Omental fat pad (tissue), 3 donors: ENCODE measurements at regions not wholly inside any gene's neighbourhood (a gene's known extent, or its start where the extent isn't known, plus 50 kb on each side); places are given as distances from the start of the nearest gene placed in this dataset.

Source experiments
- ATAC-seq: fragments of 150-250 bp; one replicate; pipeline ENCODE4 v1.9.1; 2016; ENCODE audit warnings: mild to moderate bottlenecking, moderate library complexity; ENCODE audit not compliant: low FRiP score
- DNase-seq: peaks from one replicate; pipeline ENCODE4 v3.0.0-alpha.2; 2019; ENCODE audit warnings: low spot score
- TF ChIP-seq, protein P1 (sequence below), 3 donors: fragments of 450-650 bp; IDR thresholded peaks; one replicate each; pipeline ENCODE4 v1.5.1; 2016 to 2017; ENCODE audit warnings: antibody characterized with exemption in 3 of 3, mild to moderate bottlenecking in 3 of 3, moderate library complexity in 2 of 3

DNA sequence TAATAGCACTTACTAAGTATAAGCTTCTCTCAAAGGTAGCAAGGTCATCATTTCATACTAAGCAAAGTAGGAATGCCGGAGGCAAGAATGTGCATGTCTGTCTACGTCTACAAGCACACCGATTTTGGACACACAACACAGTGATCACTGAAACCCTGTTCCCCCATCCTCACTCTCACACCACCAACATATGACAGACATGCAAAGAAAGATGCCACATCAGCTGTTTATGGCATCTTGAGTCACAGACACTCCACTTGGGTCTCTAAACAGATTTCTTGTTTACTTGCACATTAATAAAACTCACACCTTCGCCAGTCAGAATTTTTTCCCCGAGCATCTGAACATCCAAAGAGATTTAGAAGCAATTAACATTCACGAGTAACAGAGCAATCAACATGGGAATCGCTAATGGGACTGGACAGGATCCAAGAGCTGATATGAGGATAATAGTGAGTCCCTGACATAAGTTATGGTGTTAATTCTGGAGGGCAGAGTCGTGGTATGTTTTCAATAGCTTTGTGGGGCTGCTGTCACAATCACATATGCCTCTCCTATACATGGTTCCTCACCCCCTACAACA is 324.1 kb downstream of the DHX15 start:
- DNase-seq: no peak
- TF ChIP-seq, protein P1, sequence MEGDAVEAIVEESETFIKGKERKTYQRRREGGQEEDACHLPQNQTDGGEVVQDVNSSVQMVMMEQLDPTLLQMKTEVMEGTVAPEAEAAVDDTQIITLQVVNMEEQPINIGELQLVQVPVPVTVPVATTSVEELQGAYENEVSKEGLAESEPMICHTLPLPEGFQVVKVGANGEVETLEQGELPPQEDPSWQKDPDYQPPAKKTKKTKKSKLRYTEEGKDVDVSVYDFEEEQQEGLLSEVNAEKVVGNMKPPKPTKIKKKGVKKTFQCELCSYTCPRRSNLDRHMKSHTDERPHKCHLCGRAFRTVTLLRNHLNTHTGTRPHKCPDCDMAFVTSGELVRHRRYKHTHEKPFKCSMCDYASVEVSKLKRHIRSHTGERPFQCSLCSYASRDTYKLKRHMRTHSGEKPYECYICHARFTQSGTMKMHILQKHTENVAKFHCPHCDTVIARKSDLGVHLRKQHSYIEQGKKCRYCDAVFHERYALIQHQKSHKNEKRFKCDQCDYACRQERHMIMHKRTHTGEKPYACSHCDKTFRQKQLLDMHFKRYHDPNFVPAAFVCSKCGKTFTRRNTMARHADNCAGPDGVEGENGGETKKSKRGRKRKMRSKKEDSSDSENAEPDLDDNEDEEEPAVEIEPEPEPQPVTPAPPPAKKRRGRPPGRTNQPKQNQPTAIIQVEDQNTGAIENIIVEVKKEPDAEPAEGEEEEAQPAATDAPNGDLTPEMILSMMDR (IDR thresholded peaks at IDR 0.05): no peak
- ATAC-seq: no peak

DNA sequence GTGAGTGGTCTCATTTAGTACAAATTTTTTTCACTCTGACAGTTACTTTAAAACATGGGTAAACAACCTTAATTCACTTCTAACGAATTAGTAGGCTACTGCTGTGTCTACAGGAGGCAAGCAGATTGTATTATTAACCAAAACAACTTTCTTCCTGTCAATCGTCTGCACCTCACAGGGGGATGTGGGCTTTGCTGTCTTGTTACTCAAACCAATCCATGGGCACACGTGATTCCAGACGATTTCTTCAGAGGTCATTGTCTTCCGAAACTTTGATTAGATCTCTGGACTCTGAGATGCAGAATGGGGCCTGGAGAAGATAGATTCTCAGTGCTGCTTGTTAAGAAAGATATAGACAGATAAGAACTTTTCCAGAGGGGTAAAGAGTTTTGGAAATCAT is 327.8 kb downstream of the DHX15 start:
- ATAC-seq (no peak), DNase-seq (no peak)
- TF ChIP-seq, protein P1 (IDR thresholded peaks at IDR 0.05): no peak

DNA sequence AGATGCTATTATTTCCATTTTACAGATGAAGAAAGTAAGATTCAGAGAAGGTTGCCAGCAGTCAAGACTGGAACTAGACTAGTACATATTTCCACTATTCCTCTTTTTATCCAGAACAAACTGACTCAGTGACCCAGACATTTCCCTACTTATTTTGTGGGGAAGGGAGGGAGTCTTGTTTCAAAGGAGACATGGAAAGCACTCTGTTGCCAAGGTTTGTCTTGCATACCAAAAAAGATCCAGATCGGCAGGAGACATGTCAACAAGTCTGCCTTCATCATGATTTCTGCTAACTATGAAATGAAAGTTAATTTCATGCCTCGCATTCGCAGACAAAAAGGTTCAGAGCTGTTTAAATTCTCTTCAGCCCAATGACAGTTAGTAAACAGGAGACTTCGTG is 328.3 kb downstream of the DHX15 start:
- DNase-seq (no peak), ATAC-seq (no peak)
- TF ChIP-seq, protein P1 (IDR thresholded peaks at IDR 0.05): no peak

DNA sequence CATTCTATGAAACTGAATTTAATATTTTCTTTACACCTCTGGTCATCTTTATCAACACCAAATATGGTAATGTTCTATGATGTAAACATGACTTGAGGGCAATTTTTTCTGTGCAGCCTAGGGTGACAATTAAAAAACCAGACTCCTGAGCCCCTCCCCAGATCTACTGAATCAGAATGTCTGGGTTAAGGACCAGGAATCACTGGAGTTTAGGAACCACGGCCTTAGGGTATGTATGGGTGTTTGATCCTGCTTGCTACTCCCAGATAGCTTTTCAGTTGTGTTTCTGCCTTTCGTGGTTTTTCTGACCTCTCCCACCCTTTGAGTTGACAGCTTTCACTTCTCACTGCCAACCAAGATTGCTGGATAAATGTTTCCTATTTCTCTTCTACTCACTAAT is 332.2 kb downstream of the DHX15 start:
- TF ChIP-seq, protein P1 (IDR thresholded peaks at IDR 0.05): no peak
- no peak for DNase-seq

DNA sequence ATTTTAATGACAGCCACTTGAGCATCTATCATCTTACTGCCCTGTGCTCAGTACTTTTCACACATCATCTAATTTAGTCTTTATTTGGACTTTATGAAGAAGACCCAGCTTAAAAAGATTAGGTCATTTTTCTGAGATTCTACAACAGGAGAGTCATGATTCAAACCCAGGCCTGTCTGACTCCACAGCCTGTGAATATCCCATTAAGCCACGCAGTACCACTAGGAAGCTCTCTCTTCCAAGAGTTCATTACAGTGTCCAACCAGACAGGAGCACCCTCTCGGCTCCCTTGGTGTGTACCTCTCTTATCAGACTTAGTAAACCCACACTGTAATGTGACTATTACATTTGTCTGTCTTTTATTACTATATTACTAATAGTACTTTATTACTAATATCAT is 332.8 kb downstream of the DHX15 start:
- no peak for DNase-seq
- ATAC-seq: no peak
- TF ChIP-seq, protein P1 (IDR thresholded peaks at IDR 0.05): no peak

More for the DNA sequence above, 332.2 kb downstream of the DHX15 start:
- no peak for ATAC-seq

DNA sequence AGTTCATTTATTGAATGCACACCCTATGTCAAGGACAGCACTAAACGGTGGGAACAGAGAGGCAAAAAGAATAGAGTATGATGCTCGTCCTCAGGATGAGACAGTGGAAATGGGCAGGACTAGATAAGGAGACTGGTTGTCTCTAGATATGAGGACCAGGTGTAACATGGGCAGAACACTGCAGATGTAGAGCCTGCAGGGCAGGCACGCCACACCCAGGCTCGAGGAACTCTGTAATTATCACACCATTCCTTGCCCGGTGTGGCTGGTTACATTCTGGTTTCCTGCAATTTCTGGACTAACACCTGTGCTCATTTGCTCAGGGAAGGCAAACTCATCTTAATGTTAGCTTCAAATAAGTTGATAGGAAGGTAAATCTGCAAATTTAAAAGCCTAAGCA is 334.4 kb downstream of the DHX15 start:
- ATAC-seq: no peak
- no peak for DNase-seq
- TF ChIP-seq, protein P1 (IDR thresholded peaks at IDR 0.05): no peak
